HEK293 (cell line): ENCODE measurements at regions not wholly inside any gene's neighbourhood (a gene's known extent, or its start where the extent isn't known, plus 50 kb on each side); places are given as distances from the start of the nearest gene placed in this dataset.
A peak's percentile ranks its signal among the peaks of the same experiment; 100 is the strongest.

Experiments
- CTCF ChIA-PET: fragments of 350-600 bp; formaldehyde crosslinking; extraction: SDS; loops from one replicate; lab custom pipeline; 2021; ENCODE audit warnings: antibody characterized with exemption; lab: Yijun Ruan, JAX
- POLR2A ChIA-PET: fragments of 300-600 bp; formaldehyde crosslinking; extraction: SDS; loops from one replicate; lab custom pipeline; 2020; ENCODE audit warnings: antibody characterized with exemption, inconsistent platforms; lab: Yijun Ruan, JAX
- H3K27ac ChIP-seq: fragments of 200-500 bp; sonication (Bioruptor generic); 2 replicates; pipeline ENCODE4 v1.5.1; 2014; ENCODE audit warnings: low read depth, low read length, control low read depth, inconsistent platforms; ENCODE audit errors: extremely low read depth
- H3K36me3 ChIP-seq, 2 experiments: fragments of 200-500 bp in 1 of 2; sonication (Bioruptor generic) in 1 of 2; 1 replicate in 1 of 2; 2 replicates in 1 of 2; pipeline ENCODE4 v1.5.1; 2014 to 2017; ENCODE audit warnings: inconsistent platforms in 2 of 2, low read length in 2 of 2; ENCODE audit not compliant: control insufficient read depth in 2 of 2, insufficient read depth in 1 of 2
- H3K4me1 ChIP-seq: fragments of 200-500 bp; sonication (Bioruptor generic); 2 replicates; pipeline ENCODE4 v1.5.1; 2014; ENCODE audit warnings: mild to moderate bottlenecking, low read length, inconsistent platforms; ENCODE audit not compliant: control insufficient read depth, insufficient read depth
- H3K4me3 ChIP-seq: 2 replicates; pipeline ENCODE4 v1.5.1; 2011; ENCODE audit warnings: low read depth, mild to moderate bottlenecking, control low read depth, low read length, moderate library complexity
- H3K9me3 ChIP-seq: fragments of 200-500 bp; sonication (Bioruptor generic); 2 replicates; pipeline ENCODE4 v1.5.1; 2014; ENCODE audit warnings: low read depth, low read length, inconsistent platforms; ENCODE audit not compliant: control insufficient read depth, insufficient read depth
- EGR2 ChIP-seq: fragments of 450-650 bp; formaldehyde crosslinking; IDR thresholded peaks from 2 replicates; pipeline ENCODE4 v1.5.1; 2016; ENCODE audit warnings: low read depth, missing biosample characterization, missing genetic modification characterization
- GLI2 ChIP-seq: fragments of 450-650 bp; formaldehyde crosslinking; IDR thresholded peaks from 2 replicates; pipeline ENCODE4; 2017; ENCODE audit warnings: missing biosample characterization, missing genetic modification characterization, low read depth, borderline replicate concordance
- GLIS1 ChIP-seq: fragments of 450-650 bp; formaldehyde crosslinking; IDR thresholded peaks from 2 replicates; pipeline ENCODE4 v1.5.1; 2016; ENCODE audit warnings: missing biosample characterization, missing genetic modification characterization
- INSM2 ChIP-seq: fragments of 450-650 bp; formaldehyde crosslinking; IDR thresholded peaks from 2 replicates; pipeline ENCODE4 v1.5.1; 2016; ENCODE audit warnings: missing biosample characterization, missing genetic modification characterization
- KLF1 ChIP-seq: fragments of 450-650 bp; formaldehyde crosslinking; IDR thresholded peaks from 2 replicates; pipeline ENCODE4 v1.5.1; 2016; ENCODE audit warnings: missing biosample characterization, missing genetic modification characterization
- KLF9 ChIP-seq: fragments of 450-650 bp; formaldehyde crosslinking; IDR thresholded peaks from 2 replicates; pipeline ENCODE4 v1.5.1; 2016; ENCODE audit warnings: missing biosample characterization, missing genetic modification characterization, low read depth
- MEIS1 ChIP-seq: sonication (generic); formaldehyde crosslinking; IDR thresholded peaks from 2 replicates; pipeline ENCODE4 v1.8.1; 2022; ENCODE audit warnings: missing genetic modification reagents, mild to moderate bottlenecking, borderline replicate concordance
- MZF1 ChIP-seq: fragments of 450-650 bp; formaldehyde crosslinking; IDR thresholded peaks from 2 replicates; pipeline ENCODE4 v1.5.1; 2017; ENCODE audit warnings: missing biosample characterization, missing genetic modification characterization, borderline replicate concordance
- SCRT1 ChIP-seq: fragments of 450-650 bp; formaldehyde crosslinking; IDR thresholded peaks from 2 replicates; pipeline ENCODE4 v1.5.1; 2016; ENCODE audit warnings: missing biosample characterization, missing genetic modification characterization, borderline replicate concordance
- SETDB1 ChIP-seq: IDR thresholded peaks from one replicate; pipeline ENCODE4 v1.6.1; 2017; ENCODE audit warnings: mild to moderate bottlenecking, low read length, moderate library complexity, mixed read lengths; ENCODE audit not compliant: insufficient read length
- TCF7L2 ChIP-seq: IDR thresholded peaks from 2 replicates; pipeline ENCODE4 v1.6.1; 2011; ENCODE audit warnings: low read depth, mild to moderate bottlenecking, inconsistent platforms, low read length, moderate library complexity, borderline replicate concordance
- ZBTB48 ChIP-seq: fragments of 450-650 bp; formaldehyde crosslinking; IDR thresholded peaks from 2 replicates; pipeline ENCODE4 v1.5.1; 2016; ENCODE audit warnings: missing biosample characterization, missing genetic modification characterization
- ZBTB6 ChIP-seq: fragments of 450-650 bp; formaldehyde crosslinking; IDR thresholded peaks from 2 replicates; pipeline ENCODE4 v1.5.1; 2017; ENCODE audit warnings: missing biosample characterization, missing genetic modification characterization
- ZNF184 ChIP-seq: fragments of 450-650 bp; IDR thresholded peaks from 2 replicates; pipeline ENCODE4 v1.5.1; 2018; ENCODE audit warnings: missing biosample characterization, mild to moderate bottlenecking, missing genetic modification characterization
- ZNF2 ChIP-seq: fragments of 450-650 bp; formaldehyde crosslinking; IDR thresholded peaks from 2 replicates; pipeline ENCODE4 v1.5.1; 2016; ENCODE audit warnings: missing biosample characterization, missing genetic modification characterization
- ZNF266 ChIP-seq: fragments of 450-650 bp; formaldehyde crosslinking; IDR thresholded peaks from 2 replicates; pipeline ENCODE4 v1.5.1; 2016; ENCODE audit warnings: missing biosample characterization, missing genetic modification characterization, low read depth
- ZNF350 ChIP-seq: fragments of 450-650 bp; formaldehyde crosslinking; IDR thresholded peaks from 2 replicates; pipeline ENCODE4 v1.5.0; 2017; ENCODE audit warnings: missing biosample characterization, mild to moderate bottlenecking, missing genetic modification characterization
- ZNF404 ChIP-seq: fragments of 450-650 bp; formaldehyde crosslinking; IDR thresholded peaks from 2 replicates; pipeline ENCODE4 v1.5.1; 2017; ENCODE audit warnings: missing biosample characterization, missing genetic modification characterization
- ZNF416 ChIP-seq: fragments of 450-650 bp; formaldehyde crosslinking; IDR thresholded peaks from 2 replicates; pipeline ENCODE4 v1.5.1; 2016; ENCODE audit warnings: missing biosample characterization, missing genetic modification characterization
- ZNF473 ChIP-seq: fragments of 450-650 bp; formaldehyde crosslinking; IDR thresholded peaks from 2 replicates; pipeline ENCODE4 v1.5.1; 2017; ENCODE audit warnings: missing biosample characterization, missing genetic modification characterization
- ZNF621 ChIP-seq: fragments of 450-650 bp; formaldehyde crosslinking; IDR thresholded peaks from 2 replicates; pipeline ENCODE4 v1.5.1; 2017; ENCODE audit warnings: missing biosample characterization, missing genetic modification characterization
- ZNF654 ChIP-seq: fragments of 450-650 bp; formaldehyde crosslinking; IDR thresholded peaks from 2 replicates; pipeline ENCODE4 v1.5.1; 2016; ENCODE audit warnings: low read depth, missing biosample characterization, missing genetic modification characterization
- ZNF692 ChIP-seq: fragments of 450-650 bp; formaldehyde crosslinking; IDR thresholded peaks from 2 replicates; pipeline ENCODE4 v1.5.1; 2016; ENCODE audit warnings: missing biosample characterization, missing genetic modification characterization
- ZNF701 ChIP-seq: fragments of 450-650 bp; formaldehyde crosslinking; IDR thresholded peaks from 2 replicates; pipeline ENCODE4 v1.5.1; 2016; ENCODE audit warnings: missing biosample characterization, missing genetic modification characterization
- ZNF747 ChIP-seq: fragments of 450-650 bp; formaldehyde crosslinking; IDR thresholded peaks from 2 replicates; pipeline ENCODE4 v1.5.1; 2016; ENCODE audit warnings: missing biosample characterization, missing genetic modification characterization
- ZNF76 ChIP-seq: fragments of 450-650 bp; formaldehyde crosslinking; IDR thresholded peaks from 2 replicates; pipeline ENCODE4; 2016; ENCODE audit warnings: low read depth, missing biosample characterization, missing genetic modification characterization, borderline replicate concordance
- ZNF792 ChIP-seq: fragments of 450-650 bp; formaldehyde crosslinking; IDR thresholded peaks from 2 replicates; pipeline ENCODE4 v1.5.1; 2016; ENCODE audit warnings: missing biosample characterization, missing genetic modification characterization
- ZNF843 ChIP-seq: fragments of 450-650 bp; formaldehyde crosslinking; IDR thresholded peaks from 2 replicates; pipeline ENCODE4 v1.5.1; 2016; ENCODE audit warnings: missing biosample characterization, missing genetic modification characterization
- TF ChIP-seq, protein P1 (sequence below): fragments of 450-650 bp; formaldehyde crosslinking; IDR thresholded peaks from 2 replicates; pipeline ENCODE4 v1.5.1; 2017; ENCODE audit warnings: missing biosample characterization, missing genetic modification characterization

GRCh38 chr15:47553947-47554346 is 163.4 kb upstream of the SEMA6D start:
- no peaks in the 10 kb centered on the region for H3K4me1 ChIP-seq
- no peak overlapping the region for H3K4me3 ChIP-seq
- no peak for TF ChIP-seq ZNF350 (tag by site-specific recombination)
- no peak for TF ChIP-seq ZBTB6 (tag by site-specific recombination)
- no peak for TF ChIP-seq GLIS1 (tag by site-specific recombination)
- no peak for TF ChIP-seq INSM2 (tag by site-specific recombination)
- no peak for TF ChIP-seq ZNF792 (tag by site-specific recombination)
- no peak for TF ChIP-seq SCRT1 (tag by site-specific recombination)
- TF ChIP-seq ZNF747 (tag by site-specific recombination), result no peak
- TF ChIP-seq ZNF473 (tag by site-specific recombination), result no peak
- no peak for TF ChIP-seq KLF1 (tag by site-specific recombination)
- POLR2A ChIA-PET, result no interaction called here
- no peaks in the 10 kb centered on the region for H3K9me3 ChIP-seq
- H3K27ac ChIP-seq, result no peak overlapping the region
- CTCF ChIA-PET, result no interaction called here
- H3K36me3 ChIP-seq, result no peaks in the 10 kb centered on the region

DNA sequence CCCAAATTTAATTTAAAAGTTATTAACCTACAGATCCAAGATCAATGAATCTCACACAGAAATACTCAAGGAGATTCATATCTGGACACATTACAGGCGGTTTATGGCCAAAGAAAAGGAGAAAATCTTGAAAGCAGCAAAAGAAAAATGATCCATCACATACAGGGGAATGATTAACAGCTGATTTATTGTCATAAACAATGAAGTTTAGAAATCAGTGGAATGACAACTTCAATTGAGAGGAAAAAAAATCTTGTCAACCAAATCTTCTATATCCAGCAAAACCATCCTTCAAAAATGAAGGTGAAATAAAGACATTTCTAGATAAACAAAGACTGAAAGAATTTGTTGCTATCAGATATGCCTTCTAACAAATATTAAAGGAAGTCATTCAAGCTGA is 156.2 kb upstream of the SEMA6D start:
- no peak overlapping the region for H3K4me3 ChIP-seq
- POLR2A ChIA-PET, result no interaction called here
- no peaks in the 10 kb centered on the region for H3K4me1 ChIP-seq
- TF ChIP-seq EGR2 (tag by site-specific recombination), result no peak
- no peak for TF ChIP-seq ZNF621 (tag by site-specific recombination)
- peak; percentile 75 for TF ChIP-seq SETDB1
- no peak for TF ChIP-seq ZNF843 (tag by site-specific recombination)
- H3K36me3 ChIP-seq, result no peaks in the 10 kb centered on the region
- CTCF ChIA-PET, result interaction anchor here (0.6 kb wide), 1 partner anchor 105 kb away, joined by 3 read pairs; no protein-coding TSS in a partner anchor
- no peaks in the 10 kb centered on the region for H3K9me3 ChIP-seq
- H3K27ac ChIP-seq, result no peak overlapping the region

DNA sequence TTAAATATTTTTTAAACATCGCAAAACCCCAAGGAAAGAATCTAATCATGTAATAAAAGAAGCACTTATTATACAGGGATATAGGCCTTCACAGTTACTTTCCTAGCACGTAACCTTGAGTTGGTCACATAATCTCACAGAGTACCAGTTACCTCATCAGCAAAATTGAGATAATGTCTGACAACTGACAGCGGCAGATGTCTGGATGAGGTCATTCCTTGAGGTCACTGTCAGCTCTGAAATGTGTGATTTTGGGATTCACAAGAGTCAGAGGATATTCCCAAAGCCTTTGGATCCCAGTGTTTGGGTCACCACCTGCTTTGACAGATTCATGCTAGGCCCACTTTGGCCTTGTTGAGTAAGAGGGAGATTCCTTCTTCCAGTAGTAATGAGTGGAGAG is 151.4 kb upstream of the SEMA6D start:
- no peaks in the 10 kb centered on the region for H3K36me3 ChIP-seq
- ChIA-PET CTCF (no interaction called here), POLR2A (no interaction called here)
- no peaks in the 10 kb centered on the region for H3K4me1 ChIP-seq
- H3K27ac ChIP-seq, result no peak overlapping the region
- H3K9me3 ChIP-seq, result no peaks in the 10 kb centered on the region
- H3K4me3 ChIP-seq, result no peak overlapping the region
- no peak for TF ChIP-seq MEIS1 (CRISPR knock-in tag)
- TF ChIP-seq ZNF654, result no peak
- TF ChIP-seq ZNF843 (tag by site-specific recombination), result no peak
- TF ChIP-seq KLF9 (tag by site-specific recombination), result no peak
- TF ChIP-seq MZF1, result no peak
- no peak for TF ChIP-seq ZNF416 (tag by site-specific recombination)
- TF ChIP-seq TCF7L2, result no peak
- TF ChIP-seq GLIS1 (tag by site-specific recombination), result no peak
- no peak for TF ChIP-seq ZBTB48 (tag by site-specific recombination)
- TF ChIP-seq ZNF184 (tag by site-specific recombination), result no peak
- no peak for TF ChIP-seq ZNF266
- no peak for TF ChIP-seq GLI2 (tag by site-specific recombination)
- no peak for TF ChIP-seq ZNF76
- TF ChIP-seq, protein P1, sequence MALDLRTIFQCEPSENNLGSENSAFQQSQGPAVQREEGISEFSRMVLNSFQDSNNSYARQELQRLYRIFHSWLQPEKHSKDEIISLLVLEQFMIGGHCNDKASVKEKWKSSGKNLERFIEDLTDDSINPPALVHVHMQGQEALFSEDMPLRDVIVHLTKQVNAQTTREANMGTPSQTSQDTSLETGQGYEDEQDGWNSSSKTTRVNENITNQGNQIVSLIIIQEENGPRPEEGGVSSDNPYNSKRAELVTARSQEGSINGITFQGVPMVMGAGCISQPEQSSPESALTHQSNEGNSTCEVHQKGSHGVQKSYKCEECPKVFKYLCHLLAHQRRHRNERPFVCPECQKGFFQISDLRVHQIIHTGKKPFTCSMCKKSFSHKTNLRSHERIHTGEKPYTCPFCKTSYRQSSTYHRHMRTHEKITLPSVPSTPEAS (tag by site-specific recombination), result no peak
- no peak for TF ChIP-seq ZNF692 (tag by site-specific recombination)
- TF ChIP-seq ZNF701 (tag by site-specific recombination), result no peak
- TF ChIP-seq ZNF2 (tag by site-specific recombination), result no peak
- TF ChIP-seq ZNF404 (tag by site-specific recombination), result no peak
